SJSA1 (cell line): ENCODE measurements at regions not wholly inside any gene's neighbourhood (a gene's known extent, or its start where the extent isn't known, plus 50 kb on each side); places are given as distances from the start of the nearest gene placed in this dataset.

Experiments used
- DNase-seq, 2 experiments: peaks; one replicate each; pipeline ENCODE4 v3.0.0-alpha.2; 2015 to 2020; ENCODE audit warnings: low spot score in 2 of 2, low read depth in 1 of 2
- H3K27ac ChIP-seq: fragments of 250-450 bp; sonication (Bioruptor Pico); 2 replicates; pipeline ENCODE4 v1.5.1; 2020; ENCODE audit warnings: mild to moderate bottlenecking, moderate library complexity
- H3K27me3 ChIP-seq: fragments of 250-450 bp; sonication (Bioruptor Pico); replicated peaks from 2 replicates; pipeline ENCODE4 v1.5.1; 2020; ENCODE audit warnings: mild to moderate bottlenecking, moderate library complexity
- H3K36me3 ChIP-seq: fragments of 250-450 bp; sonication (Bioruptor Pico); 2 replicates; pipeline ENCODE4 v1.5.1; 2020; ENCODE audit warnings: mild to moderate bottlenecking
- H3K4me1 ChIP-seq: fragments of 250-450 bp; sonication (Bioruptor Pico); replicated peaks from 2 replicates; pipeline ENCODE4 v1.6.1; 2021; ENCODE audit warnings: mild to moderate bottlenecking
- H3K4me3 ChIP-seq: fragments of 250-450 bp; sonication (Bioruptor Pico); 2 replicates; pipeline ENCODE4 v1.5.1; 2020; ENCODE audit warnings: mild to moderate bottlenecking
- H3K9me3 ChIP-seq: fragments of 250-450 bp; sonication (Bioruptor Pico); replicated peaks from 2 replicates; pipeline ENCODE4 v1.5.1; 2020; ENCODE audit warnings: mild to moderate bottlenecking

GRCh38 chr18:45373286-45373880 is 241.9 kb upstream of the SLC14A2 start:
- H3K4me3 ChIP-seq = no peak overlapping the region
- no peaks in the 10 kb centered on the region for H3K9me3 ChIP-seq
- peaks cover 10% of the 10 kb centered on the region for H3K4me1 ChIP-seq
- no peaks in the 10 kb centered on the region for H3K27me3 ChIP-seq
- H3K27ac ChIP-seq = no peak overlapping the region
- no peak for DNase-seq
- H3K36me3 ChIP-seq = no peaks in the 10 kb centered on the region

GRCh38 chr18:45374236-45374635 is 241.0 kb upstream of the SLC14A2 start:
- Histone ChIP-seq H3K27me3 (no peaks in the 10 kb centered on the region), H3K4me3 (no peak overlapping the region), H3K27ac (no peak overlapping the region), H3K4me1 (peaks cover 10% of the 10 kb centered on the region), H3K36me3 (no peaks in the 10 kb centered on the region), H3K9me3 (no peaks in the 10 kb centered on the region)
- no peak for DNase-seq

GRCh38 chr18:45374878-45375630 is 240.2 kb upstream of the SLC14A2 start:
- Histone ChIP-seq H3K4me1 (peaks cover 15% of the 10 kb centered on the region), H3K9me3 (no peaks in the 10 kb centered on the region), H3K4me3 (no peak overlapping the region), H3K36me3 (no peaks in the 10 kb centered on the region), H3K27me3 (no peaks in the 10 kb centered on the region), H3K27ac (no peak overlapping the region)
- DNase-seq = no peak

GRCh38 chr18:45376193-45376592 is 239.1 kb upstream of the SLC14A2 start:
- no peak for DNase-seq
- Histone ChIP-seq H3K4me3 (no peak overlapping the region), H3K36me3 (no peaks in the 10 kb centered on the region)

GRCh38 chr18:45378308-45378707 is 237.0 kb upstream of the SLC14A2 start:
- Histone ChIP-seq H3K4me3 (no peak overlapping the region), H3K27ac (no peak overlapping the region), H3K9me3 (no peaks in the 10 kb centered on the region), H3K27me3 (no peaks in the 10 kb centered on the region), H3K36me3 (no peaks in the 10 kb centered on the region), H3K4me1 (peaks cover 15% of the 10 kb centered on the region)
- no peak for DNase-seq

More at GRCh38 chr18:45376193-45376592, 239.1 kb upstream of the SLC14A2 start:
- Histone ChIP-seq H3K4me1 (peaks cover 15% of the 10 kb centered on the region), H3K9me3 (no peaks in the 10 kb centered on the region), H3K27me3 (no peaks in the 10 kb centered on the region), H3K27ac (no peak overlapping the region)

GRCh38 chr18:45378933-45379332 is 236.3 kb upstream of the SLC14A2 start:
- no peak overlapping the region for H3K27ac ChIP-seq
- H3K27me3 ChIP-seq = no peaks in the 10 kb centered on the region
- no peaks in the 10 kb centered on the region for H3K36me3 ChIP-seq
- no peak overlapping the region for H3K4me3 ChIP-seq
- H3K4me1 ChIP-seq = peaks cover 15% of the 10 kb centered on the region
- DNase-seq = no peak
- no peaks in the 10 kb centered on the region for H3K9me3 ChIP-seq

- DNase-seq = no peak
- H3K27ac ChIP-seq = no peak overlapping the region
- no peaks in the 10 kb centered on the region for H3K36me3 ChIP-seq
- H3K9me3 ChIP-seq = no peaks in the 10 kb centered on the region
- no peaks in the 10 kb centered on the region for H3K27me3 ChIP-seq
- no peak overlapping the region for H3K4me3 ChIP-seq
- peaks cover 13% of the 10 kb centered on the region for H3K4me1 ChIP-seq
Observed at GRCh38 chr18:45379903-45380302, 235.4 kb upstream of the SLC14A2 start.

- no peak overlapping the region for H3K4me3 ChIP-seq
Observed at GRCh38 chr18:45381282-45381681, 234.0 kb upstream of the SLC14A2 start.

GRCh38 chr18:45383228-45383627 is 232.0 kb upstream of the SLC14A2 start:
- Histone ChIP-seq H3K27ac (no peak overlapping the region), H3K9me3 (no peaks in the 10 kb centered on the region), H3K36me3 (no peaks in the 10 kb centered on the region), H3K27me3 (no peaks in the 10 kb centered on the region), H3K4me3 (no peak overlapping the region), H3K4me1 (peaks cover 5% of the 10 kb centered on the region; the same call in 1 of the 2 replicates)
- DNase-seq = no peak

More at GRCh38 chr18:45381282-45381681, 234.0 kb upstream of the SLC14A2 start:
- Histone ChIP-seq H3K9me3 (no peaks in the 10 kb centered on the region), H3K27me3 (no peaks in the 10 kb centered on the region), H3K27ac (no peak overlapping the region), H3K36me3 (no peaks in the 10 kb centered on the region), H3K4me1 (peaks cover 5% of the 10 kb centered on the region; the same call in 1 of the 2 replicates)
- DNase-seq = no peak

GRCh38 chr18:45384137-45384961 is 230.9 kb upstream of the SLC14A2 start:
- H3K36me3 ChIP-seq = no peaks in the 10 kb centered on the region
- no peak overlapping the region for H3K27ac ChIP-seq
- H3K4me1 ChIP-seq = peaks cover 5% of the 10 kb centered on the region; the same call in 1 of the 2 replicates
- peak; percentile 53 to 64 for DNase-seq
- H3K9me3 ChIP-seq = no peaks in the 10 kb centered on the region
- no peaks in the 10 kb centered on the region for H3K27me3 ChIP-seq
- no peak overlapping the region for H3K4me3 ChIP-seq

GRCh38 chr18:45384962-45385315 is 230.3 kb upstream of the SLC14A2 start:
- H3K27me3 ChIP-seq = no peaks in the 10 kb centered on the region
- H3K9me3 ChIP-seq = no peaks in the 10 kb centered on the region
- no peak overlapping the region for H3K27ac ChIP-seq
- DNase-seq = no peak
- no peak overlapping the region for H3K4me3 ChIP-seq
- peaks cover under 1% of the 10 kb centered on the region; the same call in 1 of the 2 replicates for H3K4me1 ChIP-seq
- no peaks in the 10 kb centered on the region for H3K36me3 ChIP-seq

- Histone ChIP-seq H3K9me3 (no peaks in the 10 kb centered on the region), H3K27ac (no peak overlapping the region), H3K4me3 (no peak overlapping the region), H3K4me1 (no peaks in the 10 kb centered on the region), H3K27me3 (no peaks in the 10 kb centered on the region), H3K36me3 (no peaks in the 10 kb centered on the region)
- no peak for DNase-seq
Observed at GRCh38 chr18:45386041-45386655, 229.1 kb upstream of the SLC14A2 start.

- no peak for DNase-seq
- Histone ChIP-seq H3K9me3 (no peaks in the 10 kb centered on the region; the same call in 1 of the 2 replicates), H3K27me3 (no peaks in the 10 kb centered on the region), H3K36me3 (no peaks in the 10 kb centered on the region), H3K27ac (no peak overlapping the region), H3K4me1 (no peaks in the 10 kb centered on the region), H3K4me3 (no peak overlapping the region)
Observed at GRCh38 chr18:45387229-45387628, 228.0 kb upstream of the SLC14A2 start.
